ENCODE measurements at regions not wholly inside any gene's neighbourhood (a gene's known extent, or its start where the extent isn't known, plus 50 kb on each side); places are given as distances from the start of the nearest gene placed in this dataset.

DNA sequence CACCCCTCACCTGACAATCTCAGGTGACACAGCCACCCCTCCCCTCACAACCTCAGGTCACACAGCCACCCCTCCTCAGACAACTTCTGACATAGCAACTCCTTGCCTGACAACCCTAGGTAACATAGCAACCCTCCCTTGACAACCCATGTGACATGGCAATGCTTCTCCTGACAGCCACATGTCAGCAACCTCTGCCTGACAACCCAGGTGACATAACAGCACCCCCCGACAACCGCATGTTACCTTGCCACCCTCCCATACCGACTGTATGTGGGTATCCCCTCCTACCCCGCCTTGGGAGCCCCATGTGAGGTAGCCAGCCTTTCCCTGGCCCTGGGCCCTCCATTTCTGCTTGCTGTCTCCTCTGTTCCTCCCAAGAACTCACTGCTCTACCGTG lies 77.7 kb upstream of the B3GAT1 start:
- H4K5ac ChIP-seq (ENCODE audit: insufficient read length, low read depth, low read length) = no peak overlapping the region
- no peak overlapping the region for H3K23ac ChIP-seq (ENCODE audit: insufficient read length)
- no peak overlapping the region for H3K14ac ChIP-seq (ENCODE audit: insufficient read length)
- H3K79me1 ChIP-seq (ENCODE audit: low read depth, low read length) = no peaks in the 10 kb centered on the region
- CTCF ChIA-PET (ENCODE audit: partially characterized antibody) = no interaction called here
- H2AK5ac ChIP-seq (ENCODE audit: low read depth, low read length) = no peak overlapping the region
- no peak overlapping the region for H2BK120ac ChIP-seq (replicated peaks; ENCODE audit: low read depth, low read length)
- TF ChIP-seq EZH2 (IDR thresholded peaks at IDR 0.05; ENCODE audit: low read depth, low read length, severe bottlenecking) (no peak), TAF7 (optimal IDR thresholded peaks at IDR 0.05; ENCODE audit: borderline replicate concordance, low read depth, low read length) (no peak), HDAC6 (IDR thresholded peaks at IDR 0.05; ENCODE audit: low read depth, low read length) (no peak), BCL11A (IDR thresholded peaks at IDR 0.05; ENCODE audit: low read depth in 2 of 2, low read length in 2 of 2) (no peak), SIX5 (IDR thresholded peaks at IDR 0.05; ENCODE audit: low read depth, low read length) (no peak)
- 87% methylated on average over 5 of the region's 5 CpGs; no CpG with 5 or more reads in 1 of the 2 experiments for WGBS, 2 experiments (ENCODE audit: extremely low coverage in 1 of 2, insufficient coverage in 1 of 2, insufficient read length in 1 of 2, insufficient replicate concordance in 2 of 2, low coverage in 1 of 2, low lambda C conversion rate in 2 of 2, missing lambda C conversion rate in 1 of 2)
- H3K36me3 ChIP-seq (ENCODE audit: control insufficient read depth in 2 of 4, insufficient read depth in 4 of 4, low read length in 3 of 4) = no peaks in the 10 kb centered on the region
- H3K23me2 ChIP-seq (ENCODE audit: low read depth, low read length) = no peaks in the 10 kb centered on the region
- H4K20me1 ChIP-seq (replicated peaks in 1 of 2; ENCODE audit: control insufficient read depth in 1 of 2, insufficient read depth in 2 of 2, low read length in 2 of 2) = no peaks in the 10 kb centered on the region
- no peak overlapping the region for H3K4ac ChIP-seq (replicated peaks; ENCODE audit: insufficient read length, low read depth, low read length)
- H3K79me2 ChIP-seq (ENCODE audit: control insufficient read depth in 1 of 2, insufficient read depth in 2 of 2, low read length in 2 of 2) = no peaks in the 10 kb centered on the region
- H4K8ac ChIP-seq (ENCODE audit: extremely low read depth, insufficient read depth, low read length) = no peak overlapping the region
- POLR2A ChIA-PET (ENCODE audit: partially characterized antibody) = no interaction called here
- no peak overlapping the region for H2BK5ac ChIP-seq (ENCODE audit: low read depth, low read length)
- FAIRE-seq (no peak), DNase-seq (ENCODE audit: low read depth in 1 of 2, low spot score in 2 of 2) (no peak)
- H3K27ac ChIP-seq (ENCODE audit: low read depth, low read length) = no peak overlapping the region
- H3K9ac ChIP-seq (replicated peaks in 1 of 4; ENCODE audit: extremely low read depth in 1 of 4, low read depth in 3 of 4, low read length in 3 of 4) = no peak overlapping the region
- H2AFZ ChIP-seq (ENCODE audit: low read length) = no peak overlapping the region
- no peak overlapping the region for H3K56ac ChIP-seq (replicated peaks; ENCODE audit: insufficient read length, low read depth, low read length)
- H3K18ac ChIP-seq (ENCODE audit: extremely low read depth, low read length) = no peak overlapping the region
- no peak overlapping the region for H2BK12ac ChIP-seq (ENCODE audit: low read depth, low read length)
- H3K4me3 ChIP-seq (ENCODE audit: extremely low read depth in 1 of 4, insufficient read depth in 2 of 4, low read depth in 3 of 4, low read length in 4 of 4) = no peak overlapping the region
- H2BK15ac ChIP-seq (ENCODE audit: low read length) = no peak overlapping the region
- H3K4me1 ChIP-seq (replicated peaks in 1 of 4; ENCODE audit: control insufficient read depth in 3 of 4, insufficient read depth in 4 of 4, low read length in 3 of 4) = no peaks in the 10 kb centered on the region
- H3K4me2 ChIP-seq (ENCODE audit: insufficient read depth in 1 of 2, low read depth in 2 of 2, low read length in 2 of 2) = no peak overlapping the region
- H3K27me3 ChIP-seq (replicated peaks in 1 of 4; ENCODE audit: control insufficient read depth in 3 of 4, extremely low read depth in 1 of 4, insufficient read depth in 3 of 4, low read length in 3 of 4) = no peaks in the 10 kb centered on the region; a peak in 1 of 7 replicates
- no peak overlapping the region for H2BK20ac ChIP-seq (ENCODE audit: low read length)
- no peaks in the 10 kb centered on the region for H3K9me3 ChIP-seq (ENCODE audit: insufficient read depth in 2 of 2, low read depth in 1 of 2, low read length in 1 of 2)
- no peak overlapping the region for H4K91ac ChIP-seq (replicated peaks; ENCODE audit: insufficient read length, low read length)
